ACC112 (cell line): ENCODE measurements at regions not wholly inside any gene's neighbourhood (a gene's known extent, or its start where the extent isn't known, plus 50 kb on each side); places are given as distances from the start of the nearest gene placed in this dataset.

Experiments
- H2AFZ ChIP-seq: fragments of 200-600 bp; sonication (generic); one replicate; pipeline ENCODE4 v1.6.0; 2017; ENCODE audit warnings: antibody characterized with exemption, low read length; ENCODE audit not compliant: unreplicated experiment
- H3K27ac ChIP-seq: fragments of 200-600 bp; sonication (generic); 2 replicates; pipeline ENCODE4 v1.5.1; 2014; ENCODE audit warnings: low read depth, mild to moderate bottlenecking, antibody characterized with exemption, low read length, moderate library complexity
- H3K27me3 ChIP-seq: fragments of 200-600 bp; sonication (generic); 2 replicates; pipeline ENCODE4 v1.6.1; 2014; ENCODE audit warnings: mild to moderate bottlenecking, antibody characterized with exemption, low read length, moderate library complexity, mixed read lengths; ENCODE audit not compliant: insufficient read depth
- H3K36me3 ChIP-seq: fragments of 200-600 bp; sonication (generic); 2 replicates; pipeline ENCODE4 v1.6.1; 2016; ENCODE audit warnings: mild to moderate bottlenecking, antibody characterized with exemption, low read length, moderate library complexity, mixed read lengths; ENCODE audit not compliant: insufficient read depth
- H3K4me1 ChIP-seq: fragments of 200-600 bp; sonication (generic); one replicate; pipeline ENCODE4 v1.6.1; 2016; ENCODE audit warnings: low read length, mixed read lengths; ENCODE audit not compliant: insufficient read depth, unreplicated experiment, control insufficient read depth
- H3K4me3 ChIP-seq: fragments of 200-600 bp; sonication (generic); 2 replicates; pipeline ENCODE4 v1.5.1; 2014; ENCODE audit warnings: mild to moderate bottlenecking, low read depth, low read length
- H3K79me2 ChIP-seq: fragments of 200-600 bp; sonication (generic); one replicate; pipeline ENCODE4 v1.6.0; 2016; ENCODE audit warnings: low read length; ENCODE audit not compliant: control insufficient read depth, unreplicated experiment, insufficient read depth

- no peaks in the 10 kb centered on the region for H3K79me2 ChIP-seq
- H3K27ac ChIP-seq: no peak overlapping the region
- no peak overlapping the region for H2AFZ ChIP-seq
- H3K4me1 ChIP-seq: no peaks in the 10 kb centered on the region
- H3K27me3 ChIP-seq: no peaks in the 10 kb centered on the region
- no peaks in the 10 kb centered on the region for H3K36me3 ChIP-seq
- H3K4me3 ChIP-seq: no peak overlapping the region
Observed at GRCh38 chr2:122011493-122012270, 256.2 kb downstream of the TSN start.

- no peaks in the 10 kb centered on the region for H3K36me3 ChIP-seq
- H3K79me2 ChIP-seq: no peaks in the 10 kb centered on the region
- no peak overlapping the region for H3K4me3 ChIP-seq
- H3K4me1 ChIP-seq: no peaks in the 10 kb centered on the region
- H3K27ac ChIP-seq: no peak overlapping the region
- H2AFZ ChIP-seq: no peak overlapping the region
- no peaks in the 10 kb centered on the region for H3K27me3 ChIP-seq
Observed at GRCh38 chr2:122018736-122019135, 263.3 kb downstream of the TSN start.

GRCh38 chr2:122019724-122020123, 264.3 kb downstream of the TSN start:
- no peaks in the 10 kb centered on the region for H3K79me2 ChIP-seq
- H2AFZ ChIP-seq: no peak overlapping the region
- H3K27me3 ChIP-seq: no peaks in the 10 kb centered on the region
- no peaks in the 10 kb centered on the region for H3K36me3 ChIP-seq
- no peak overlapping the region for H3K4me3 ChIP-seq
- H3K4me1 ChIP-seq: no peaks in the 10 kb centered on the region
- no peak overlapping the region for H3K27ac ChIP-seq

- Histone ChIP-seq H3K4me3 (no peak overlapping the region), H2AFZ (no peak overlapping the region), H3K36me3 (no peaks in the 10 kb centered on the region), H3K4me1 (no peaks in the 10 kb centered on the region), H3K79me2 (no peaks in the 10 kb centered on the region), H3K27me3 (no peaks in the 10 kb centered on the region), H3K27ac (no peak overlapping the region)
Observed at GRCh38 chr2:122020377-122020776, 264.9 kb downstream of the TSN start.

GRCh38 chr2:122021941-122022340, 266.5 kb downstream of the TSN start:
- peaks cover 3% of the 10 kb centered on the region for H3K4me1 ChIP-seq
- H3K27ac ChIP-seq: no peak overlapping the region
- H3K79me2 ChIP-seq: no peaks in the 10 kb centered on the region
- no peaks in the 10 kb centered on the region for H3K36me3 ChIP-seq
- H3K27me3 ChIP-seq: no peaks in the 10 kb centered on the region
- no peak overlapping the region for H3K4me3 ChIP-seq
- no peak overlapping the region for H2AFZ ChIP-seq

GRCh38 chr2:122022531-122022930, 267.1 kb downstream of the TSN start:
- Histone ChIP-seq H3K27ac (no peak overlapping the region), H3K4me3 (no peak overlapping the region), H3K27me3 (no peaks in the 10 kb centered on the region)

GRCh38 chr2:122023059-122023864, 267.8 kb downstream of the TSN start:
- Histone ChIP-seq H3K27me3 (no peaks in the 10 kb centered on the region), H3K36me3 (no peaks in the 10 kb centered on the region), H3K4me1 (peaks cover 16% of the 10 kb centered on the region), H3K79me2 (no peaks in the 10 kb centered on the region), H3K4me3 (no peak overlapping the region), H2AFZ (no peak overlapping the region), H3K27ac (no peak overlapping the region)

More at GRCh38 chr2:122022531-122022930, 267.1 kb downstream of the TSN start:
- peaks cover 9% of the 10 kb centered on the region for H3K4me1 ChIP-seq
- H3K36me3 ChIP-seq: no peaks in the 10 kb centered on the region
- no peak overlapping the region for H2AFZ ChIP-seq
- no peaks in the 10 kb centered on the region for H3K79me2 ChIP-seq

- Histone ChIP-seq H3K4me3 (no peak overlapping the region), H3K79me2 (no peaks in the 10 kb centered on the region), H3K27me3 (no peaks in the 10 kb centered on the region), H3K36me3 (no peaks in the 10 kb centered on the region), H3K27ac (peak overlapping the region; percentile 63), H3K4me1 (peaks cover 32% of the 10 kb centered on the region), H2AFZ (no peak overlapping the region)
Observed at GRCh38 chr2:122027510-122028217, 272.2 kb downstream of the TSN start.

GRCh38 chr2:122028371-122029100, 273.1 kb downstream of the TSN start:
- Histone ChIP-seq H3K79me2 (no peaks in the 10 kb centered on the region), H3K4me1 (peaks cover 37% of the 10 kb centered on the region), H3K36me3 (no peaks in the 10 kb centered on the region), H3K27ac (peak overlapping the region; percentile 63), H2AFZ (no peak overlapping the region), H3K4me3 (no peak overlapping the region), H3K27me3 (no peaks in the 10 kb centered on the region)

- Histone ChIP-seq H3K36me3 (no peaks in the 10 kb centered on the region), H3K4me3 (no peak overlapping the region), H2AFZ (no peak overlapping the region), H3K27me3 (no peaks in the 10 kb centered on the region), H3K79me2 (no peaks in the 10 kb centered on the region), H3K4me1 (peaks cover 41% of the 10 kb centered on the region), H3K27ac (no peak overlapping the region)
Observed at GRCh38 chr2:122029456-122029855, 274.0 kb downstream of the TSN start.
